GM12891 (cell line): ENCODE measurements at regions not wholly inside any gene's neighbourhood (a gene's known extent, or its start where the extent isn't known, plus 50 kb on each side); places are given as distances from the start of the nearest gene placed in this dataset.
"Not testable (repeated sequence)": the region's sequence is repeated elsewhere in the genome, so short reads cannot be mapped to it uniquely, and the experiment has no call there.

Experiments used
- POLR2AphosphoS5 ChIP-seq: IDR thresholded peaks from 2 replicates; pipeline ENCODE4 v1.6.1; 2011; ENCODE audit warnings: low read depth, low read length, control low read depth
- POU2F2 ChIP-seq: IDR thresholded peaks from 2 replicates; pipeline ENCODE4 v1.6.1; 2011; ENCODE audit warnings: low read depth, mild to moderate bottlenecking, control low read depth, low read length, moderate library complexity
- TAF1 ChIP-seq: IDR thresholded peaks from 2 replicates; pipeline ENCODE4 v1.6.1; 2011; ENCODE audit warnings: low read depth, low read length, control low read depth

- not testable (repeated sequence) for TF ChIP-seq POLR2AphosphoS5, TAF1, POU2F2
These were observed 1820.7 kb downstream of the NCAM2 start for GRCh38 chr21:22818681-22819485.
